GM19397 (cell line): ENCODE measurements at regions not wholly inside any gene's neighbourhood (a gene's known extent, or its start where the extent isn't known, plus 50 kb on each side); places are given as distances from the start of the nearest gene placed in this dataset.

Source experiments
- ATAC-seq: cut with Tn5 transposase; IDR thresholded peaks from one replicate; pipeline ENCODE4 v1.9.1; 2021; ENCODE audit warnings: mild to moderate bottlenecking, moderate library complexity; ENCODE audit not compliant: unreplicated experiment

DNA sequence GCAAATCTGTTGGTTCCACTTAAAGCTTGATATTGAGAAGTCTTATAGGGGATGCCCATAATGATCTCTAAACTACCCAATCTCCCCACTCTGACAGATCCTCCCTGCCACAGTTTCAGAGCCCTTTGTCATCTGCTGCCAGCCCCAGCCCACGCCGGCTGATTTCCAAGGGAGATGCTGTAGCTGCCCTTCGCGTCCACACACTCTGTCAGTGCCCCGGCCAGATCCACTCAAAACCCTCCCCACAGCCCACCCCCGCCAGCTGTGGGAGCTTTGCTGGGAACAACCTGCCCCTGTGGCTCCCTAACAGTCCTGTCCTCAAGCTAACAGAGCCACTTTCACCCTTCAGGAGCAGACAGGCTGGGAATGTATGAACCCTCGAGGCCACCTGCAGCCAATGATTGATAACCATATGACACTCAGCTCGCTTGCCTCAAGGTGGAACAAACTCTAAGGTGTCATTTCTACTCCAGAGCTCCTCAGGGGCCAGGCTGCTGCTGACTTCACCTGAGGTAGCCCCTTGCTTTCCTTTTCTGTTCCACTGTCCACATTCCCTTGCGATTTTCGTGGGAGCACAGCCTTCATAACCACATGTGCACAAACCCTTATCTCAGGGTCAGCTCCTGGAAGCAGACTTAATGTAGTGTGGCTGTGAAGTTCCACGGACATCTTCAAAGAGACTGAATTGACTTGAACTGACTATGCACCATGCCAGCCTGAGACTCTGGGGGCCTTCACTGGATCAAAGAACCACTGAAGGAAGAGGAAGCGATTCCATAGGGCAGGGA lies 92.6 kb upstream of the LGALSL start:
- ATAC-seq: no peak

GRCh38 chr2:64362562-64363026 lies 91.4 kb upstream of the LGALSL start:
- no peak for ATAC-seq

- no peak for ATAC-seq
These were observed 90.8 kb upstream of the LGALSL start for GRCh38 chr2:64363140-64363539.

DNA sequence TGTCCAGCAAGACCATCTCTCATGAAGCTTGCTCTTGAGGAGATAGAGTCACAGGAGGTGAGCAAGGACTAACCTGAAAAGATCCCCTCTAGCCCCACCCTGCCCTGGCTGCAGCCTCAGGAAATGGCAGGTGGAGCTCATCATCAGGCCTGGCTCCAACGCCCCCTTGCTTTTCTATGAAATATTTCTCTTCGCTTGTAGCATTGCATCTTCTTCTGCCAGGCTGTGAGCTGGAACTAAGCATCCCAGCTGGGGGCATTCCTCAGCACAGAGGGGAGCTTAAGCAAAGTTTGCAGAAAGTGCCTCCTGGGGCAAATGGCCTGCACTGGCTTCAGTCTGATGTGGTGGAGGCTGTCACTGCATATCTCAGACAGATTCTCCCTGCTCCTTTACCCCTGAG lies 90.1 kb upstream of the LGALSL start:
- ATAC-seq: no peak

GRCh38 chr2:64367444-64368232 lies 86.3 kb upstream of the LGALSL start:
- no peak for ATAC-seq

DNA sequence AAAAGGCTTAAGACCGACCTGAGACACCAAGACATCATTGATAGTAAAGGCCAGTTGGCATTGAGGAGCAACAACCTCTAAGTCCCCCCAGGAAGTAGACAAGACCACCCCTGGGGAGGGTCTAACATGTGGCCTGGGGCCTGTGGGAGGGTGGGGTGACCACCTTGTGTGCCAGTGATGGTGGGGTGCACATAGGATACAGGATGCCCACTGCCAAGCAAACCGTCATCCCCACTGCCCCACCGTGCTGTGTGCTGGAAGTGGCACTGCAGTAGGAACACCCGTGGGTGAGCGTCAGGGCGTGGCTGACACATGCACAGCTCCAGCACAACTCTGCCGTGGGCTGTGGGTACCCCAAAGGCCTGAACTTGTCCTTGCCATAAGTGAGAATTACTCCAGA lies 84.3 kb upstream of the LGALSL start:
- ATAC-seq: no peak

DNA sequence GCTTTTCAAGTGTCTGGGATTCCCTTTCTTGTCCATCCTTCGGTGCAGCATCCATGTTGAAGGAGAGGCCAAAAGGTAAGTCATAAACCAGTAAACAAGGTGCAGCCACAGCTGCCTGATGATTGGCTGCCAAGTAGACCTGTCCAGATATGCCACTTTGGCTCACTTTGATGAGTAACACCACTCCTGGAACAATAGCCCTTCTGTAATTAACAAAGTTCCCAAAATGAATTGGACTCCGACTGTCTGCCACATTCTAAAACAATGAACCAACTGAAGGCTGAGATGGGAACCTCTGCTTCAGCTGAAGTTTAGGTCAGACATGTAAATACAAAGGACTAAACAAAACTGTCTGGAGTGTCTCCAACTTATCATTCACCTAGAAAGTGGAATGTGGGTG lies 82.2 kb upstream of the LGALSL start:
- no peak for ATAC-seq

DNA sequence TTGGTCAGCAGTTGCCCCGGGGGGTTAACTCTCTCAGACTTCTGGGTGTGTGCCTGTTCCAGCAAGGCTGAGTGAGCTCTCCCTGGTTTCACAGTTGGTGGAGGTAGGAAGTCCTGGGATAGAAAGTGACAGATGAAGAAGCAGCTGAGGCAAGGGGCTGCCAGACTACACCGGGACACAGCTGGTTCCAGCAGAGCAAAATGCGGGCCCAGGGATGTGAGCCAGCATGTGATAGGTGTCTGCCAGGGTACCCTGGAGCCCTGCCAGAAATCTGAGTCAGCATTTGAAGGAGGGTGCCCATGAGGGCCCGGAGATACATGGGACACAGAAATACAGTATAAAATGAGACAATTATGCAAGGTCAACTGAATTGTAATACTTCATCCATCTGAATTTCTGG lies 79.3 kb upstream of the LGALSL start:
- no peak for ATAC-seq

GRCh38 chr2:64376926-64377325 lies 77.0 kb upstream of the LGALSL start:
- no peak for ATAC-seq

DNA sequence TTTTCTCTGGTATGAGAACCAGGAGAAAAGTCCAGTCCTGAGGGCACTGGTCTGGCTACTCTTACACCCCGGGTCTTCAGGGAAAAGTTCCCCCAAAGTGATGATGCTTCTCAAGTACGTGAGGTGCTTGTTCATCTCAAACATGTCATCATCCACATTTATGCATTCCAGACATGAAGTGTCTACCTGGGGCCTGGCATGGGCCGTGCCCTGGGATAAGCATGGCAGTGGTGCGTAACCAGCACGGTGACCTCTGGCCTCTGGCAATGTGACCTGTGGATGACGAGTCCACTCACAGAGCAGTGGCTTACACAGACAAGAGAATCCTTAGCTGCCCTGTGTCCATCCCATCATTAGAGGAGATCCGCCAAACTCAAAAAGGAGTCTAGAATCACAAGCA lies 74.8 kb upstream of the LGALSL start:
- no peak for ATAC-seq

GRCh38 chr2:64380853-64381527 lies 73.0 kb upstream of the LGALSL start:
- no peak for ATAC-seq

GRCh38 chr2:64383016-64383591 lies 70.9 kb upstream of the LGALSL start:
- no peak for ATAC-seq

GRCh38 chr2:64383881-64384280 lies 70.1 kb upstream of the LGALSL start:
- ATAC-seq: no peak

GRCh38 chr2:64386676-64387075 lies 67.3 kb upstream of the LGALSL start:
- no peak for ATAC-seq

DNA sequence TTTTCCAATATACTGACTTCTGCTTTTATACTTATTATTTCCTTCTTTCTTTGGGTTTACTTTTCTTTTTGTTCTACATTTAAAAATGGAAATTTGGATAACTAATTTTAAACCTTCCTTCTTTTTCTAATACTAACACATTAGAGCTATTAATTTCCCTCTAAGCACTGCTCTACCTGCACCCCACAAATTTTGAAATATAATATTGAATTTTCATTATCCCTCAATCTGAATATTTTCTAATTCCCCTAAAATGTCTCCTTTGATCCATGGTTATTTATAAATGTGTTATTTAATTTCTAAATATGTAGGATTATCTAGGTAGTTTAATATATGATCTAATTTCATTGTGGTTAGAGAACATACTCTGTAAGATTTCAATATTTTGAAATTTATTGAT lies 63.4 kb upstream of the LGALSL start:
- no peak for ATAC-seq

DNA sequence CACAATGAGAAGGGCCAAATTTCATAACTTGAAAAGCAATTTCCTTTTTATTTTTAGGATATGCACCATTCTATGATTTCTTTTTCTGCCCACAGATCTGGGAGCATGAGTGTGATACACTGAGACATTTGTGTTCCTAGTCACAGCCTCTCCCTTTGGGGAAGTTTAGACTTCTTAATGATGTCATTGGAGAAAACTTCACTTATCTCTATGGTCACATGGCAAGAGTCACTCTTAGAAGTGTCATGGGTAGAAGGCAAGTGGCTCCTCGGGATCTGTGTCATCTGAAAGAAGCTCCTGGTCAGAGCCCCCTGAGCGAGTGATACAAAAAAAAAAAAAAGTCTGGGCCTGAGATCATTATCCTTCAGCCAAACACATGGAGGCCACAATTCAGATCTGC lies 62.5 kb upstream of the LGALSL start:
- ATAC-seq: no peak

GRCh38 chr2:64391940-64392339 lies 62.0 kb upstream of the LGALSL start:
- ATAC-seq: no peak

- ATAC-seq: no peak
These were observed 61.4 kb upstream of the LGALSL start for GRCh38 chr2:64392529-64392928.

GRCh38 chr2:64393383-64394010 lies 60.5 kb upstream of the LGALSL start:
- no peak for ATAC-seq

DNA sequence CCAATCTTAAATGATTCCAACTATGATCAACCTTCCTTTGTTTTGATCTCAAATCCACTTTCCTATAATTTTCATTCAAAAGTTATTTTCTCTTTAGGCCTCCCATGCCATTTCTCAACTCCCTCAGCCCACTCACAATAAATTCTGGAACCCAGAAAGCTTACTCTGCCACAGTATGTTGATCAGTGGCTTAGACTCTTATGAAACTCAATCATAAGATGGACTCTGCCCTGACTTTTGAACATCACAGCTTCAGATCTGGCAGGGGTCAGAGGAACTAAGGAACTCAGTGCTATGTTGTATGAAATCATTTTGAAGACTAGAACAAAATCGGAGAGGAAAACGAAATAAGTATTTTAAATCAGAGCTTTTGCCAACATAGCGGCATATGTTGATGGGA lies 59.8 kb upstream of the LGALSL start:
- no peak for ATAC-seq

- no peak for ATAC-seq
These were observed 58.0 kb upstream of the LGALSL start for GRCh38 chr2:64396001-64396400.
